ENCODE measurements at regions not wholly inside any gene's neighbourhood (a gene's known extent, or its start where the extent isn't known, plus 50 kb on each side); places are given as distances from the start of the nearest gene placed in this dataset.

- Histone ChIP-seq H2AFZ (ENCODE audit: low read length) (no peak overlapping the region), H3K36me3 (replicated peaks in 1 of 2; ENCODE audit: control insufficient read depth in 1 of 2, insufficient read depth in 2 of 2, low read length in 2 of 2) (no peaks in the 10 kb centered on the region), H3K4me3 (replicated peaks in 1 of 3; ENCODE audit: insufficient read depth in 1 of 3, low read depth in 2 of 3, low read length in 3 of 3) (no peak overlapping the region), H3K9ac (ENCODE audit: insufficient read depth, low read depth, low read length) (no peak overlapping the region), H3K79me2 (ENCODE audit: insufficient read depth, low read length) (no peaks in the 10 kb centered on the region), H3K27ac (ENCODE audit: extremely low read length, insufficient read depth, low read length) (no peak overlapping the region), H3K27me3 (ENCODE audit: control insufficient read depth in 1 of 2, insufficient read depth in 2 of 2, low read length in 2 of 2) (no peaks in the 10 kb centered on the region), H3K9me3 (ENCODE audit: low read length) (no peaks in the 10 kb centered on the region), H3K4me2 (ENCODE audit: low read depth, low read length) (no peak overlapping the region), H4K20me1 (ENCODE audit: insufficient read depth, low read length) (no peaks in the 10 kb centered on the region), H3K4me1 (ENCODE audit: insufficient read depth, low read length) (peaks cover 68% of the 10 kb centered on the region)
- no TSS peak for BruUV-seq (replicated peaks)
- ATAC-seq: no peak
- DNase-seq (ENCODE audit: low spot score): no peak
- TF ChIP-seq ZNF687 (CRISPR knock-in tag; IDR thresholded peaks at IDR 0.05) (peak; percentile 18; the same call in 1 of the 2 replicates), ZNF446 (CRISPR knock-in tag; IDR thresholded peaks at IDR 0.05) (no peak), MNT (IDR thresholded peaks at IDR 0.05) (peak; percentile 85)
- ChIA-PET POLR2A (no interaction called here), CTCF (ENCODE audit: low intra/inter-chr PET ratio, low total read pairs) (no interaction called here)
- in situ Hi-C loops (cut with HindIII; ENCODE audit: extremely low pct_ligation_motif_present, low pct_unique_long_range_greater_than_20kb): no loop called here
- no peak for FAIRE-seq
- intact Hi-C loops (cut with micrococcal nuclease; ENCODE audit: unreplicated experiment): no loop called here
- WGBS (ENCODE audit: low lambda C conversion rate): 92% methylated on average over 11 of the region's 12 CpGs
These were observed 103.9 kb upstream of the SLC2A1 start for GRCh38 chr1:43062527-43063095.

Data from HepG2 (cell line).